PC-3 (cell line): ENCODE measurements at regions not wholly inside any gene's neighbourhood (a gene's known extent, or its start where the extent isn't known, plus 50 kb on each side); places are given as distances from the start of the nearest gene placed in this dataset.

ENCODE experiments used
- ATAC-seq: fragments of 200-7000 bp; cut with Tn5 transposase; 2 replicates; pipeline ENCODE4 v1.9.1; 2020; ENCODE audit warnings: mild to moderate bottlenecking, moderate library complexity
- BruUV-seq: library from RNA; stranded (reverse); fragments of 400-500 nt; replicated peaks from 2 replicates; lab custom pipeline; 2021; lab: Mats Ljungman, UMichigan
- CTCF ChIA-PET: fragments of 300-600 bp; sonication (Branson Sonifier 250); formaldehyde crosslinking; loops from one replicate; lab custom pipeline; 2022; ENCODE audit warnings: antibody characterized with exemption; lab: Charles Lee
- POLR2A ChIA-PET: fragments of 300-600 bp; sonication (Branson Sonifier 250); formaldehyde crosslinking; loops from one replicate; lab custom pipeline; 2022; ENCODE audit warnings: antibody characterized with exemption; ENCODE audit not compliant: unreplicated experiment; lab: Charles Lee
- DNase-seq: peaks from one replicate; pipeline ENCODE4 v3.0.0-alpha.2; 2015
- H2AFZ ChIP-seq: fragments of 300-600 bp; sonication (generic); 2 replicates; pipeline ENCODE4 v1.6.0; 2016; ENCODE audit warnings: antibody characterized with exemption, low read length
- H3F3A ChIP-seq: fragments of 300-600 bp; sonication (generic); one replicate; pipeline ENCODE4 v1.6.0; 2017; ENCODE audit warnings: antibody characterized with exemption, low read length, control low read depth, mild to moderate bottlenecking; ENCODE audit not compliant: unreplicated experiment
- H3K27ac ChIP-seq: fragments of 300-600 bp; sonication (generic); 2 replicates; pipeline ENCODE4 v1.5.1; 2016; ENCODE audit warnings: mild to moderate bottlenecking, low read length
- H3K27me3 ChIP-seq: fragments of 300-600 bp; sonication (generic); 2 replicates; pipeline ENCODE4 v1.6.1; 2016; ENCODE audit warnings: low read length, mixed read lengths
- H3K36me3 ChIP-seq: fragments of 300-600 bp; sonication (generic); 2 replicates; pipeline ENCODE4 v1.6.1; 2016; ENCODE audit warnings: low read depth, mixed run types, low read length, mixed read lengths
- H3K4me1 ChIP-seq: fragments of 300-600 bp; sonication (generic); 2 replicates; pipeline ENCODE4 v1.5.1; 2016; ENCODE audit warnings: low read length; ENCODE audit not compliant: insufficient read depth
- H3K4me2 ChIP-seq: fragments of 300-600 bp; sonication (generic); 2 replicates; pipeline ENCODE4 v1.6.0; 2016; ENCODE audit warnings: low read length
- H3K4me3 ChIP-seq: fragments of 300-600 bp; sonication (generic); 2 replicates; pipeline ENCODE4 v1.5.1; 2016; ENCODE audit warnings: mild to moderate bottlenecking, low read length, mixed read lengths
- H3K79me2 ChIP-seq: fragments of 300-600 bp; sonication (generic); 2 replicates; pipeline ENCODE4 v1.6.1; 2017; ENCODE audit warnings: low read length, mixed read lengths
- H3K9ac ChIP-seq: fragments of 300-600 bp; sonication (generic); 2 replicates; pipeline ENCODE4 v1.6.0; 2016; ENCODE audit warnings: mild to moderate bottlenecking, low read length
- H3K9me2 ChIP-seq: fragments of 300-600 bp; sonication (generic); replicated peaks from 2 replicates; pipeline ENCODE4 v1.6.1; 2016; ENCODE audit warnings: mixed run types, low read length, mixed read lengths
- H3K9me3 ChIP-seq: fragments of 300-600 bp; sonication (generic); 2 replicates; pipeline ENCODE4 v1.6.1; 2016; ENCODE audit warnings: low read length, mixed read lengths
- H4K20me1 ChIP-seq: fragments of 300-600 bp; sonication (generic); 2 replicates; pipeline ENCODE4 v1.6.1; 2016; ENCODE audit warnings: low read length, mixed read lengths
- EZH2 ChIP-seq: fragments of 300-600 bp; sonication (generic); IDR thresholded peaks from one replicate; pipeline ENCODE4 v1.6.1; 2017; ENCODE audit warnings: antibody characterized with exemption, mild to moderate bottlenecking, low read length; ENCODE audit not compliant: unreplicated experiment
- EZH2phosphoT487 ChIP-seq: fragments of 300-600 bp; sonication (generic); IDR thresholded peaks from 2 replicates; pipeline ENCODE4 v1.6.1; 2018; ENCODE audit warnings: mild to moderate bottlenecking, antibody characterized with exemption, low read length, borderline replicate concordance
- intact Hi-C: fragments of 100-400 bp; cut with micrococcal nuclease; formaldehyde crosslinking; loops from 2 replicates; pipeline ENCODE4 v1.9.0; 2023
- TF ChIP-seq, protein P1 (sequence below): fragments of 300-600 bp; sonication (generic); conservative IDR thresholded peaks from 2 replicates; pipeline ENCODE4 v1.5.1; 2017; ENCODE audit warnings: antibody characterized with exemption, low read depth, mild to moderate bottlenecking, low read length

DNA sequence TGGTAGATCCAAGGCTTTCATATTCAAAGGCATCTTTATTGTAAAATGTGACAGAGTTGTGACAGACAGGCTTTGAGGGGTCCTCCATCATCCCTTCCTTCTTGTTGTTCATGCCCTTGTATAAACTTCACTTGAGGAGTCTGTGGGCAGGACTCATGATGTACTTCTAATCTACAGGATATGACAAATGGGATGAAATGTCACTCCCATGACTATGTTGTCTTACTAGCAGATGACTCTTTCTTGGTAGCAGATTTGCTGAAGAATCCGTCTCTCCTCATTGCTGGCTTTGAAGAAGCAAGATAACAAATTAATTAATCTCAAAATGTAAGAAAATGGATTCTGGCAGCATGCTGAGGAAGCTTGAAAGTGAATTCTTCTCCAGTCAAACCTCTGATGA lies 566.1 kb downstream of the TFAP2B start:
- Histone ChIP-seq H2AFZ (no peak overlapping the region), H3K27me3 (no peaks in the 10 kb centered on the region), H3K36me3 (no peaks in the 10 kb centered on the region), H3K9me3 (no peaks in the 10 kb centered on the region), H3K9me2 (no peaks in the 10 kb centered on the region; the same call in 1 of the 2 replicates), H3K79me2 (no peaks in the 10 kb centered on the region), H3F3A (no peaks in the 10 kb centered on the region), H3K9ac (no peak overlapping the region), H3K27ac (no peak overlapping the region), H3K4me1 (no peaks in the 10 kb centered on the region), H4K20me1 (no peaks in the 10 kb centered on the region), H3K4me3 (no peak overlapping the region), H3K4me2 (no peak overlapping the region)
- BruUV-seq = no TSS peak
- TF ChIP-seq EZH2 (no peak), EZH2phosphoT487 (no peak)
- TF ChIP-seq, protein P1, sequence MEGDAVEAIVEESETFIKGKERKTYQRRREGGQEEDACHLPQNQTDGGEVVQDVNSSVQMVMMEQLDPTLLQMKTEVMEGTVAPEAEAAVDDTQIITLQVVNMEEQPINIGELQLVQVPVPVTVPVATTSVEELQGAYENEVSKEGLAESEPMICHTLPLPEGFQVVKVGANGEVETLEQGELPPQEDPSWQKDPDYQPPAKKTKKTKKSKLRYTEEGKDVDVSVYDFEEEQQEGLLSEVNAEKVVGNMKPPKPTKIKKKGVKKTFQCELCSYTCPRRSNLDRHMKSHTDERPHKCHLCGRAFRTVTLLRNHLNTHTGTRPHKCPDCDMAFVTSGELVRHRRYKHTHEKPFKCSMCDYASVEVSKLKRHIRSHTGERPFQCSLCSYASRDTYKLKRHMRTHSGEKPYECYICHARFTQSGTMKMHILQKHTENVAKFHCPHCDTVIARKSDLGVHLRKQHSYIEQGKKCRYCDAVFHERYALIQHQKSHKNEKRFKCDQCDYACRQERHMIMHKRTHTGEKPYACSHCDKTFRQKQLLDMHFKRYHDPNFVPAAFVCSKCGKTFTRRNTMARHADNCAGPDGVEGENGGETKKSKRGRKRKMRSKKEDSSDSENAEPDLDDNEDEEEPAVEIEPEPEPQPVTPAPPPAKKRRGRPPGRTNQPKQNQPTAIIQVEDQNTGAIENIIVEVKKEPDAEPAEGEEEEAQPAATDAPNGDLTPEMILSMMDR = no peak
- CTCF ChIA-PET = no interaction called here
- intact Hi-C loops = no loop called here
- DNase-seq = peak; percentile 12
- ATAC-seq = no peak
- POLR2A ChIA-PET = no interaction called here

DNA sequence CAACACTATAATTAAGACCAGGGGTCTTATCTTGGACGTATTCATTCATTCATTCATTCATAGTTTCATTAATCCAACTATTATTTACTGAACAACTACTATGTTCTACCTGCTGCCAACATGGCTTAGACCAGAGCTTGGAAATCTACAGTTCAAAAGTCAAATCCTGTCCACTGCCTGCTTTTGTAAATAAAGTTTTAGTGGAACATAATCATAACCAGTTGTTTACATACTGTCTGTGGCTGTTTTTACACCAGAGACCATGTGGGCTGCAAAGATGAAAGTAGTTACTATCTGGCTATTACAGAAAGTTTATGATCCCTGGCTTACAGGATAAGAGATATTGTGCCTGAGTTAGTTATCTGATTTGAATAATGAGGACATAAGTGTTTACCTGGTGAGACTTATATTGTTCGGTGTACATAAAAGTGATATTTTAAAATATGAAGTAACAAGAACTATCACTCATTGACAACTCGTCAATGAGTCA lies 567.7 kb downstream of the TFAP2B start:
- intact Hi-C loops = no loop called here

DNA sequence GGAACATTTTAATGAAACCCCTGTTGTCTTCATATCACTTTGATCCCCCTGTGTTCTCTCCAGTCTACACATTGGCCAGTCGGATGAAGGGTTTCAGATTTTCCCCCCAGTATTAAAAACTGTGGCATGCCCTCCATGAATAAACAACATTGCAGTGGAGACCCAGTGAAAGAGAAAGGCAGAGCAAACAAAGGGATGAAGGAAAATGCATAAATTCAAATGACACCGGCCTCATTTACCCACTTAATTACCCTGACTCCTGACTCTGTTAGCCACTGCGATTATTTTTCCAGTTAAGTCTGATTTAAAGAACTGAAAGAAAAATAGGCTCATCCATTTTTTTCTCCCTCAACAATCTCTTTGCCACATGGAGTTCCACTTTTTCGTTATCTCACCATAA lies 569.2 kb downstream of the TFAP2B start:
- no peaks in the 10 kb centered on the region; the same call in 1 of the 2 replicates for H3K9me2 ChIP-seq
- no peak for ATAC-seq
- POLR2A ChIA-PET = no interaction called here
- no peak overlapping the region for H2AFZ ChIP-seq
- intact Hi-C loops = no loop called here
- H3K4me2 ChIP-seq = no peak overlapping the region
- no TSS peak for BruUV-seq
- no peak overlapping the region for H3K4me3 ChIP-seq
- CTCF ChIA-PET = no interaction called here
- H3F3A ChIP-seq = no peaks in the 10 kb centered on the region
- no peaks in the 10 kb centered on the region for H4K20me1 ChIP-seq
- no peaks in the 10 kb centered on the region for H3K9me3 ChIP-seq
- no peaks in the 10 kb centered on the region for H3K27me3 ChIP-seq
- no peaks in the 10 kb centered on the region for H3K36me3 ChIP-seq
- TF ChIP-seq, protein P1 = no peak
- TF ChIP-seq EZH2phosphoT487 (no peak), EZH2 (no peak)
- DNase-seq = no peak
- no peaks in the 10 kb centered on the region for H3K79me2 ChIP-seq
- H3K9ac ChIP-seq = no peak overlapping the region
- H3K4me1 ChIP-seq = no peaks in the 10 kb centered on the region
- no peak overlapping the region for H3K27ac ChIP-seq

More for the DNA sequence above, 567.7 kb downstream of the TFAP2B start:
- H3K79me2 ChIP-seq = no peaks in the 10 kb centered on the region
- DNase-seq = no peak
- H3K4me3 ChIP-seq = no peak overlapping the region
- ATAC-seq = no peak
- ChIA-PET POLR2A (no interaction called here), CTCF (no interaction called here)
- H4K20me1 ChIP-seq = no peaks in the 10 kb centered on the region
- TF ChIP-seq, protein P1 = no peak
- H3K9ac ChIP-seq = no peak overlapping the region
- no peak overlapping the region for H3K4me2 ChIP-seq
- H2AFZ ChIP-seq = no peak overlapping the region
- H3K4me1 ChIP-seq = no peaks in the 10 kb centered on the region
- H3F3A ChIP-seq = no peaks in the 10 kb centered on the region
- no peaks in the 10 kb centered on the region for H3K36me3 ChIP-seq
- no peaks in the 10 kb centered on the region; the same call in 1 of the 2 replicates for H3K9me2 ChIP-seq
- H3K9me3 ChIP-seq = no peaks in the 10 kb centered on the region
- no TSS peak for BruUV-seq
- no peak overlapping the region for H3K27ac ChIP-seq
- H3K27me3 ChIP-seq = no peaks in the 10 kb centered on the region
